ENCODE measurements at regions not wholly inside any gene's neighbourhood (a gene's known extent, or its start where the extent isn't known, plus 50 kb on each side); places are given as distances from the start of the nearest gene placed in this dataset.

DNA sequence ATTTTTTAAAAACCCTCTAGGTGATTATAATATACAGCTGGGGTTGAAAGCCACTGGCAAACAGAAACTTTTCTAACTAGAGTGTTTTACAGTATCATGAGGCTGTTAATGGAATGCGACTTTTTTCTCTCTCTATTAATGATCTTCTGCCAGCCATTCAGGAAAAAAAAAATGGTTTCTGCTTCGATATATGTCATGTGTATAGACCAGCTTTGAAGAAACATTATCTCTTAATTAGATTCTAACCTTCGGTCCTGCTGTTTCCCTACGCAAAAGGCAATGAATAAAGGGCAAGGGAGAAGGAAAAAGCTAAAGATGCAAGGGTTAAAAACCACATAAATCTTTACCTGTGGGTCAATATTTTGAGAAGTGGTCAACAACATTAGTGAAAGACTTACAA, 1662.1 kb upstream of the TENM3 start:
- TF ChIP-seq EZH2 (optimal IDR thresholded peaks at IDR 0.05; ENCODE audit: low read depth, low read length) (no peak), EZH2phosphoT487 (IDR thresholded peaks at IDR 0.05; ENCODE audit: low read length) (no peak)
- TF ChIP-seq, protein P1, sequence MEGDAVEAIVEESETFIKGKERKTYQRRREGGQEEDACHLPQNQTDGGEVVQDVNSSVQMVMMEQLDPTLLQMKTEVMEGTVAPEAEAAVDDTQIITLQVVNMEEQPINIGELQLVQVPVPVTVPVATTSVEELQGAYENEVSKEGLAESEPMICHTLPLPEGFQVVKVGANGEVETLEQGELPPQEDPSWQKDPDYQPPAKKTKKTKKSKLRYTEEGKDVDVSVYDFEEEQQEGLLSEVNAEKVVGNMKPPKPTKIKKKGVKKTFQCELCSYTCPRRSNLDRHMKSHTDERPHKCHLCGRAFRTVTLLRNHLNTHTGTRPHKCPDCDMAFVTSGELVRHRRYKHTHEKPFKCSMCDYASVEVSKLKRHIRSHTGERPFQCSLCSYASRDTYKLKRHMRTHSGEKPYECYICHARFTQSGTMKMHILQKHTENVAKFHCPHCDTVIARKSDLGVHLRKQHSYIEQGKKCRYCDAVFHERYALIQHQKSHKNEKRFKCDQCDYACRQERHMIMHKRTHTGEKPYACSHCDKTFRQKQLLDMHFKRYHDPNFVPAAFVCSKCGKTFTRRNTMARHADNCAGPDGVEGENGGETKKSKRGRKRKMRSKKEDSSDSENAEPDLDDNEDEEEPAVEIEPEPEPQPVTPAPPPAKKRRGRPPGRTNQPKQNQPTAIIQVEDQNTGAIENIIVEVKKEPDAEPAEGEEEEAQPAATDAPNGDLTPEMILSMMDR (IDR thresholded peaks at IDR 0.05; ENCODE audit: low read length): no peak
- Histone ChIP-seq H2AFZ (ENCODE audit: low read length) (no peak overlapping the region), H3K4me1 (ENCODE audit: low read length) (no peaks in the 10 kb centered on the region), H3K4me2 (ENCODE audit: low read depth, low read length) (no peak overlapping the region), H3K9me3 (replicated peaks; ENCODE audit: insufficient read depth, low read length) (no peaks in the 10 kb centered on the region), H3K36me3 (replicated peaks; ENCODE audit: insufficient read depth, low read length) (no peaks in the 10 kb centered on the region), H3K9me2 (replicated peaks; ENCODE audit: insufficient read depth, low read length) (no peaks in the 10 kb centered on the region), H3K79me2 (ENCODE audit: low read length) (no peaks in the 10 kb centered on the region), H3F3A (ENCODE audit: insufficient read depth, low read length) (no peaks in the 10 kb centered on the region), H3K27ac (ENCODE audit: low read length) (no peak overlapping the region), H3K4me3 (ENCODE audit: low read length) (no peak overlapping the region), H3K27me3 (replicated peaks; ENCODE audit: insufficient read depth, low read length) (no peaks in the 10 kb centered on the region), H4K20me1 (ENCODE audit: insufficient read depth, low read length) (no peaks in the 10 kb centered on the region), H3K9ac (ENCODE audit: low read length) (no peak overlapping the region)
- no peak for DNase-seq

GRCh38 chr4:180587379-180587778, 1655.8 kb upstream of the TENM3 start:
- Histone ChIP-seq H3K9me2 (replicated peaks; ENCODE audit: insufficient read depth, low read length) (no peaks in the 10 kb centered on the region), H3K36me3 (replicated peaks; ENCODE audit: insufficient read depth, low read length) (no peaks in the 10 kb centered on the region), H3F3A (ENCODE audit: insufficient read depth, low read length) (no peaks in the 10 kb centered on the region), H3K27me3 (replicated peaks; ENCODE audit: insufficient read depth, low read length) (no peaks in the 10 kb centered on the region), H3K9ac (ENCODE audit: low read length) (no peak overlapping the region), H3K4me2 (ENCODE audit: low read depth, low read length) (no peak overlapping the region), H2AFZ (ENCODE audit: low read length) (no peak overlapping the region), H3K79me2 (ENCODE audit: low read length) (no peaks in the 10 kb centered on the region), H3K4me3 (ENCODE audit: low read length) (no peak overlapping the region), H4K20me1 (ENCODE audit: insufficient read depth, low read length) (no peaks in the 10 kb centered on the region), H3K27ac (ENCODE audit: low read length) (no peak overlapping the region), H3K9me3 (replicated peaks; ENCODE audit: insufficient read depth, low read length) (no peaks in the 10 kb centered on the region), H3K4me1 (ENCODE audit: low read length) (no peaks in the 10 kb centered on the region)
- TF ChIP-seq EZH2phosphoT487 (IDR thresholded peaks at IDR 0.05; ENCODE audit: low read length) (no peak), EZH2 (optimal IDR thresholded peaks at IDR 0.05; ENCODE audit: low read depth, low read length) (no peak)
- TF ChIP-seq, protein P1 (IDR thresholded peaks at IDR 0.05; ENCODE audit: low read length): no peak
- DNase-seq: no peak

DNA sequence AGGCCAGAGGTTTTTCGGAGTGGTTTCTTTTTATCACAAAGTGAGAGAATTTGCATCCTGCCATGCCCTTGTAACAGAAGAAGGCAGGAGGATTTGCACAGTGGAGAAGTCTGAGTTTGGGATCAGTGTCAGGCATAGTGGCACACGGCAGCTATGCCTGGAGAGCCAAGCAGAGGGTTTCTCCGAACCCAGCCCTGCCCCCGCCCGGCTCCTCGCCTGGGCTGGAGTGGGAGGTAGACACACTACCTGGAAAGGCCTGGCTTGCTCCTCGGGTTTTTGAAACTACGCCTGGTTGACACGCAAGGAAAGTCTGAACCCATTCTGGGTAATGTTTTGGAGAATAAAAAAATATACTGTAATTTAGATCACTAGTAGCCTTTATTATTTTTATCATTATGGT, 1653.6 kb upstream of the TENM3 start:
- Histone ChIP-seq H2AFZ (ENCODE audit: low read length) (no peak overlapping the region), H3K9me3 (replicated peaks; ENCODE audit: insufficient read depth, low read length) (no peaks in the 10 kb centered on the region), H3K27me3 (replicated peaks; ENCODE audit: insufficient read depth, low read length) (no peaks in the 10 kb centered on the region), H3K9ac (ENCODE audit: low read length) (no peak overlapping the region), H3K9me2 (replicated peaks; ENCODE audit: insufficient read depth, low read length) (no peaks in the 10 kb centered on the region), H3F3A (ENCODE audit: insufficient read depth, low read length) (no peaks in the 10 kb centered on the region), H3K79me2 (ENCODE audit: low read length) (no peaks in the 10 kb centered on the region), H3K4me1 (ENCODE audit: low read length) (0 out of 2 replicates have a peak, but pooled peaks cover 3% of the 10 kb centered on the region), H3K4me3 (ENCODE audit: low read length) (no peak overlapping the region), H3K4me2 (ENCODE audit: low read depth, low read length) (no peak overlapping the region), H4K20me1 (ENCODE audit: insufficient read depth, low read length) (no peaks in the 10 kb centered on the region), H3K36me3 (replicated peaks; ENCODE audit: insufficient read depth, low read length) (no peaks in the 10 kb centered on the region), H3K27ac (ENCODE audit: low read length) (no peak overlapping the region)
- TF ChIP-seq EZH2phosphoT487 (IDR thresholded peaks at IDR 0.05; ENCODE audit: low read length): no peak
- no peak for TF ChIP-seq EZH2 (optimal IDR thresholded peaks at IDR 0.05; ENCODE audit: low read depth, low read length)
- TF ChIP-seq, protein P1 (IDR thresholded peaks at IDR 0.05; ENCODE audit: low read length): no peak
- no peak for DNase-seq

Measured in MM.1S (cell line).